ENCODE measurements at regions not wholly inside any gene's neighbourhood (a gene's known extent, or its start where the extent isn't known, plus 50 kb on each side); places are given as distances from the start of the nearest gene placed in this dataset.

DNA sequence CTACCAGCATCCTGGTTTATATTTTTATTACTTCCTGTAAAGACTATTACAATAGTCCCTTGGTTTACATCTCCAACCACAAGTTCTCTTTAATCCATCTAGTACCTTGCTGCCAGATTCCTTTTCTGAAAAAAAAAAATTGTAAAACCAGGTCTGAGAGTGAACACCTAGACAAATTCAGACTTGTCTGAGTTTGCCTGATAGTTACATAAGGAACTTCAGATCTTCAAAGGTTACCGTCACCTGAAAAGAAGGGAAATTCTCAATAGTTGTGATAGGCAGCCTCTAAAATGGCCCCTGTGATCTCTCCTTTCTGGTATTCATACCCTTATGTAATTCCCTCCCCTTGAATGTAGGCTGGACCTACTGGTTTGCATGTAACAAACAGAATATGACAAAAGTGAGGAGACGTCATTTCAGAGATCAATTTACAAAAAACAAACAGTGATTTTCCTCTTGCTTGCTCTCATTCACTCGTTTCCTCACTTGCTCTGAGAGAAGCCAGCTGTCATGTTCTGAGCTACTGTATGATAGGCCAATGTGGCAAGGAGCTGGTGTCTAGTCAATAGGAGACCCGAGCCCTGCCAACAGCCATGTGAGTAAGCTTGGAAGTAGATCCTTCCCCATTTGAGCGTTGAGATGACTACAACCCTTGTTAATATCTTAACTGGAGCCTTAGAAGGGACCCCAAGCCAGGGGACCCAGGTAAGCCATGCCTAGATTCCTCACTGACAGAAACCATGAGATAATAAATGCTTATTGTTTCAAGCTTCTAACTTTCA lies 110.9 kb upstream of the LSM8 start:
- H3K4me3 ChIP-seq (replicated peaks; ENCODE audit: low read depth, low read length), result no peak overlapping the region
- no peak for DNase-seq (ENCODE audit: extremely low read depth, insufficient read length)
- TF ChIP-seq, protein P1, sequence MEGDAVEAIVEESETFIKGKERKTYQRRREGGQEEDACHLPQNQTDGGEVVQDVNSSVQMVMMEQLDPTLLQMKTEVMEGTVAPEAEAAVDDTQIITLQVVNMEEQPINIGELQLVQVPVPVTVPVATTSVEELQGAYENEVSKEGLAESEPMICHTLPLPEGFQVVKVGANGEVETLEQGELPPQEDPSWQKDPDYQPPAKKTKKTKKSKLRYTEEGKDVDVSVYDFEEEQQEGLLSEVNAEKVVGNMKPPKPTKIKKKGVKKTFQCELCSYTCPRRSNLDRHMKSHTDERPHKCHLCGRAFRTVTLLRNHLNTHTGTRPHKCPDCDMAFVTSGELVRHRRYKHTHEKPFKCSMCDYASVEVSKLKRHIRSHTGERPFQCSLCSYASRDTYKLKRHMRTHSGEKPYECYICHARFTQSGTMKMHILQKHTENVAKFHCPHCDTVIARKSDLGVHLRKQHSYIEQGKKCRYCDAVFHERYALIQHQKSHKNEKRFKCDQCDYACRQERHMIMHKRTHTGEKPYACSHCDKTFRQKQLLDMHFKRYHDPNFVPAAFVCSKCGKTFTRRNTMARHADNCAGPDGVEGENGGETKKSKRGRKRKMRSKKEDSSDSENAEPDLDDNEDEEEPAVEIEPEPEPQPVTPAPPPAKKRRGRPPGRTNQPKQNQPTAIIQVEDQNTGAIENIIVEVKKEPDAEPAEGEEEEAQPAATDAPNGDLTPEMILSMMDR (IDR thresholded peaks at IDR 0.05; ENCODE audit: insufficient read depth, low read length, poor library complexity, severe bottlenecking), result no peak
- H3K27me3 ChIP-seq (replicated peaks; ENCODE audit: control insufficient read depth, insufficient read depth, low read length), result no peaks in the 10 kb centered on the region
- no peaks in the 10 kb centered on the region for H3K36me3 ChIP-seq (ENCODE audit: control insufficient read depth, insufficient read depth, low read length)

DNA sequence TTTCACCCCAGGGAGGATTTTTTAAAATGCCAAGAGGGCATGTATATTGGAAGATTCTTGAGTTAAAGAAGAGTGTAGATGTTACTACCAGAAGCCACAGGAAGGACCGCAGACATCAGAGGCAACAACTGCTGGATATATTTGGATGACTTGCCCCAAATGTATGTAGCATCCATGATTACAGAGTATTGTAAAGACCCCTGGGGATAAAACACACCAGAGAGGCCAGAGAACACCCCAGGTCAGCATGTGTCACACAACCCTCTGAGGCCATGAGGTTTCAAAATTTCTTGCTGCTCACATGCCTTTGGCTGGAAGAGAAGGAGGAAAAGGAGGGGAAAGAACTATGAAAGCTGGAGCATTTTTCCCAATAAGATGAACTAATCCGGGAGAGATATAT lies 108.0 kb upstream of the LSM8 start:
- Histone ChIP-seq H3K27me3 (replicated peaks; ENCODE audit: control insufficient read depth, insufficient read depth, low read length) (no peaks in the 10 kb centered on the region), H3K4me3 (replicated peaks; ENCODE audit: low read depth, low read length) (no peak overlapping the region), H3K36me3 (ENCODE audit: control insufficient read depth, insufficient read depth, low read length) (no peaks in the 10 kb centered on the region)
- DNase-seq (ENCODE audit: extremely low read depth, insufficient read length), result no peak
- TF ChIP-seq, protein P1 (IDR thresholded peaks at IDR 0.05; ENCODE audit: insufficient read depth, low read length, poor library complexity, severe bottlenecking), result no peak

DNA sequence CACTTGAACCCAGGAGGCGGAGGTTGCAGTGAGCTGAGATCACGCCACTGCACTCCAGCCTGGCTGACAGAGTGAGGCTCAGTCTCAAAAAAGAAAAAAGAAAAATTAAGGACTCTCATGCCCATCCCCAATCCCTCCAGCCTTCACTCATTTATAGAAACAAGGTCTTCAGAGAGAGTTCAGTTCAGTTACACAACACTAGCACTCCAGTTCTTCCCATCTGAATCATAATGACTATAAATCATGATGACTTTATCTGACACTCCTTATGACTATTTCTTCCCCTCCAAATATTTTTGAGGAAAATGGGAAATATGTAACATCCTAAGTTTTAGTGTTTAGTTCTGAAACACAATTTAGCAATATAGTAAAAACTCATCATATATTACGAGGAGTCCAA lies 107.4 kb upstream of the LSM8 start:
- H3K4me3 ChIP-seq (replicated peaks; ENCODE audit: low read depth, low read length), result no peak overlapping the region
- H3K27me3 ChIP-seq (replicated peaks; ENCODE audit: control insufficient read depth, insufficient read depth, low read length), result no peaks in the 10 kb centered on the region
- no peaks in the 10 kb centered on the region for H3K36me3 ChIP-seq (ENCODE audit: control insufficient read depth, insufficient read depth, low read length)
- TF ChIP-seq, protein P1 (IDR thresholded peaks at IDR 0.05; ENCODE audit: insufficient read depth, low read length, poor library complexity, severe bottlenecking), result no peak
- no peak for DNase-seq (ENCODE audit: extremely low read depth, insufficient read length)

DNA sequence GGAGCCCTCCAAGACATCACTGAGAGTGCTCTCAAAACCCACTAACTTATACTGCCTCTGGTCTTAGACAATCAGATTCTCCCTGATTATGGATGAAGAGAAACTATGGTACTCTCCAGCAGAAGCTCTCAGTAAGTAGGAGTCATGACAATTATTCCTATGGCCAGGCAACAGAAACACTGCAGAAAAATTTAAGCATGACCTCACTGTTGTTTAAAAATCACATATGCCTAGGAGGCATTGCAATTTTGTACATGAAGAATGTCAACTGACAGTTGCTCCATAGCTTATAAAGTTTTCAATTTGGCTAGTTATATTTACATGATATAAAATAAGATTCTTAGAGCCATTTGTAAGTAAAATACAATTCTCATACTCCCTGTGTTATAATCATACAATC lies 105.9 kb upstream of the LSM8 start:
- no peaks in the 10 kb centered on the region for H3K27me3 ChIP-seq (replicated peaks; ENCODE audit: control insufficient read depth, insufficient read depth, low read length)
- H3K36me3 ChIP-seq (ENCODE audit: control insufficient read depth, insufficient read depth, low read length), result no peaks in the 10 kb centered on the region
- no peak overlapping the region for H3K4me3 ChIP-seq (replicated peaks; ENCODE audit: low read depth, low read length)
- TF ChIP-seq, protein P1 (IDR thresholded peaks at IDR 0.05; ENCODE audit: insufficient read depth, low read length, poor library complexity, severe bottlenecking), result no peak
- no peak for DNase-seq (ENCODE audit: extremely low read depth, insufficient read length)

DNA sequence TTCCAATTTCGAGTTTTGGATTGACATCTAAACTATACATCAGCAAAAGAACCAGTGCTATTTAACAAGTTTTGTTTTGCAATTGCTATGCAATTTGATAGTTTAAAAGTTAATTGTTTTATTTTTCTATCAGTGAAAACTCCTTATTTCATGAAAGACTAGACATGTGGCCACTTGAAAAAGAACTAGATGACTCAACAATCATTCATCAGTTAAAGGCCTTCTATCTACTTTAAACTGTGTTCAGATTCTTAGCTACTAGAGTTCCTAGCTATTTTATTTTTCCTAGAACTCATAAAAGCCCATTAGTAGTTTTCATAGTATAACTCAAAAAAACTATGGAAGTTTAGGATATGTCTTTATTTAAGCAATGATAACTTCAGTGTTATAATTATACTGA lies 104.6 kb upstream of the LSM8 start:
- DNase-seq (ENCODE audit: extremely low read depth, insufficient read length), result no peak
- H3K4me3 ChIP-seq (replicated peaks; ENCODE audit: low read depth, low read length), result no peak overlapping the region
- H3K27me3 ChIP-seq (replicated peaks; ENCODE audit: control insufficient read depth, insufficient read depth, low read length), result no peaks in the 10 kb centered on the region
- no peaks in the 10 kb centered on the region for H3K36me3 ChIP-seq (ENCODE audit: control insufficient read depth, insufficient read depth, low read length)
- TF ChIP-seq, protein P1 (IDR thresholded peaks at IDR 0.05; ENCODE audit: insufficient read depth, low read length, poor library complexity, severe bottlenecking), result no peak
